PC-9 (cell line): ENCODE measurements at regions not wholly inside any gene's neighbourhood (a gene's known extent, or its start where the extent isn't known, plus 50 kb on each side); places are given as distances from the start of the nearest gene placed in this dataset.

ENCODE experiments used
- CTCF ChIP-seq: fragments of 200-600 bp; sonication (generic); conservative IDR thresholded peaks from 2 replicates; pipeline ENCODE4 v1.6.1; 2017; ENCODE audit warnings: mixed run types, antibody characterized with exemption, mild to moderate bottlenecking, moderate library complexity
- EZH2 ChIP-seq: fragments of 200-600 bp; sonication (generic); IDR thresholded peaks from 2 replicates; pipeline ENCODE4 v1.8.0; 2017; ENCODE audit warnings: antibody characterized with exemption, low read depth

- no peak for TF ChIP-seq CTCF
- no peak for TF ChIP-seq EZH2
Observed at GRCh38 chr9:22990349-22990748, 543.7 kb downstream of the DMRTA1 start.
